Vagina (tissue), 2 donors: ENCODE measurements at regions not wholly inside any gene's neighbourhood (a gene's known extent, or its start where the extent isn't known, plus 50 kb on each side); places are given as distances from the start of the nearest gene placed in this dataset.

Source experiments
- POLR2A ChIP-seq, 2 donors: fragments of 450-650 bp; IDR thresholded peaks; one replicate each; pipeline ENCODE4 v1.6.1; 2017; ENCODE audit warnings: antibody characterized with exemption in 2 of 2, mild to moderate bottlenecking in 2 of 2, moderate library complexity in 2 of 2
- POLR2AphosphoS5 ChIP-seq, 2 donors: sonication (generic); formaldehyde crosslinking; IDR thresholded peaks; one replicate each; pipeline ENCODE4 v1.9.0; 2017; ENCODE audit warnings: antibody characterized with exemption in 2 of 2, mild to moderate bottlenecking in 2 of 2, low read depth in 1 of 2; ENCODE audit not compliant: insufficient read depth in 1 of 2
- TF ChIP-seq, protein P1 (sequence below), 3 experiments: fragments of 450-650 bp in 2 of 3; fragments of 200-600 bp in 1 of 3; sonication (generic) in 1 of 3; IDR thresholded peaks; one replicate each; pipeline ENCODE4 v1.5.1; 2017 to 2019; ENCODE audit warnings: antibody characterized with exemption in 3 of 3, mild to moderate bottlenecking in 2 of 3, moderate library complexity in 2 of 3

DNA sequence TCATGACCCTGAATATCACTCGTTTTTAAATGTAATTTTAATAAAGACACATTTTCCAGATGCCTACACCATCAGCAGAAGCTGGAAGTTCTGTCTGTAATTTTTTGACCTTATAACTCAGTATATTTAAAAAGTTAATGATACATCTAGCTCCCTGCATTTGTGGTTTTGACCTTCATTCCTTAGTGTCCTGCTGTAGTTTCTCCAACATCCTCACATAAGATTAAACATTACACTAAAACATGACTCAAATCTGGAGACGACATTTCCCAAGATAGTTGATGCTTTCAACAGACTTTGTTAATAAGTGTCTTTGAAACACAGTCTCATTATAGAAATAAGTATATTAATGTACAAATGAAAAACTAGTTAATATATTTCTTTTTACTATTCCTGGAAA is 363.1 kb downstream of the POM121L12 start:
- TF ChIP-seq, protein P1, sequence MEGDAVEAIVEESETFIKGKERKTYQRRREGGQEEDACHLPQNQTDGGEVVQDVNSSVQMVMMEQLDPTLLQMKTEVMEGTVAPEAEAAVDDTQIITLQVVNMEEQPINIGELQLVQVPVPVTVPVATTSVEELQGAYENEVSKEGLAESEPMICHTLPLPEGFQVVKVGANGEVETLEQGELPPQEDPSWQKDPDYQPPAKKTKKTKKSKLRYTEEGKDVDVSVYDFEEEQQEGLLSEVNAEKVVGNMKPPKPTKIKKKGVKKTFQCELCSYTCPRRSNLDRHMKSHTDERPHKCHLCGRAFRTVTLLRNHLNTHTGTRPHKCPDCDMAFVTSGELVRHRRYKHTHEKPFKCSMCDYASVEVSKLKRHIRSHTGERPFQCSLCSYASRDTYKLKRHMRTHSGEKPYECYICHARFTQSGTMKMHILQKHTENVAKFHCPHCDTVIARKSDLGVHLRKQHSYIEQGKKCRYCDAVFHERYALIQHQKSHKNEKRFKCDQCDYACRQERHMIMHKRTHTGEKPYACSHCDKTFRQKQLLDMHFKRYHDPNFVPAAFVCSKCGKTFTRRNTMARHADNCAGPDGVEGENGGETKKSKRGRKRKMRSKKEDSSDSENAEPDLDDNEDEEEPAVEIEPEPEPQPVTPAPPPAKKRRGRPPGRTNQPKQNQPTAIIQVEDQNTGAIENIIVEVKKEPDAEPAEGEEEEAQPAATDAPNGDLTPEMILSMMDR (IDR thresholded peaks at IDR 0.05), result no peak
- TF ChIP-seq POLR2A (IDR thresholded peaks at IDR 0.05), result no peak
- no peak for TF ChIP-seq POLR2AphosphoS5 (IDR thresholded peaks at IDR 0.05; ENCODE audit: insufficient read depth in 1 of 2, low read depth in 1 of 2)
